Stimulated activated naive CD4-positive, alpha-beta T cell (primary cell): ENCODE measurements at regions not wholly inside any gene's neighbourhood (a gene's known extent, or its start where the extent isn't known, plus 50 kb on each side); places are given as distances from the start of the nearest gene placed in this dataset.

ENCODE experiments used
- DNase-seq, 6 experiments: peaks; one replicate each; lab custom pipeline; 2025; lab: John Stamatoyannopoulos, UW

DNA sequence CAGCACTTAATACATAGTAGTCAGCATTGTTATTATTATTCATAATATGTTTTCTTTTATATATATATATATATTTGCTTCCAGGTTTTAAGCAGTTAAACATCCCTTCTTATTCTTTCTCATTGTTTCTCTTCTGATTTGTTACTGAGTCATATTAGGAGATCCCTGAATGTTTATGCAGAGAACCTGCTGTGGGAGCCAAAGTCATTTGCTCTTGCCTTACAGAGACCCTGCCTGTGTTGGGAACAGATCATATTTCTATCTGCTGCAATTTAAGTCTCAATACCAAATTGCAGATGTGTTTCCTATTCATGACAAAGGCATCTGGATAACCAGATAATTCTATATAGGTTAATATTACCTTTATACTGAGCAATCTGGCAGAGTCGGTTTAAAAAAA lies 323.0 kb upstream of the UMPS start:
- no peak for DNase-seq

DNA sequence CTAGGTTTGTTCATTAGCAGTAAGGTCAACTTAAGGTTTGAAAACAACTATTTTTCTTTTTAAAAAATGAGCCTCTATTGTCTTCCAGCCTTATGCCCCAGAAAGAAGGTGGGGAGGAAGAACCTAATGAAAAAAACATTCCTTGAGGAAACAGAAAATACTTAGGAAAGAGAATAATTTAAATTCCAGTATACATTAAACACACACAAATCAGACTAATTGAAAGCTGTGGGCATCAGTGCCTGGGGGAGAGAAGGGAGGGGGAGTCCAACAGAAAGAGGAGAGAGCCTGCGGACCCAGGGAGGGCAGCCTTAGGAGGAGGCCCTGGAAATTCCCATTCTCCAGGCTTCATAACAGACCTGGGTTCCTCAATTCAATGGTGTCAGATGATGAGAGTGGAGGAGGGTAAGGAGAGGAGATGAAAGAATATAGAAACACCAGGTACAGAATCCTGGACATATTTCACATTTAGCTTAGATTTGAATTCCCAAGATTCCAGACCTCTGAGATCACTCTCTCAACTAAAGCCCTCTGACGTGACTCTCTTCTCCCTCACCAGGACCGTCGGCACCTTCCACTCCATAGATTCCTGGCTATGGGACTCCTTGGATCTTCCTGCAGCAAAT lies 320.5 kb upstream of the UMPS start:
- DNase-seq: no peak

DNA sequence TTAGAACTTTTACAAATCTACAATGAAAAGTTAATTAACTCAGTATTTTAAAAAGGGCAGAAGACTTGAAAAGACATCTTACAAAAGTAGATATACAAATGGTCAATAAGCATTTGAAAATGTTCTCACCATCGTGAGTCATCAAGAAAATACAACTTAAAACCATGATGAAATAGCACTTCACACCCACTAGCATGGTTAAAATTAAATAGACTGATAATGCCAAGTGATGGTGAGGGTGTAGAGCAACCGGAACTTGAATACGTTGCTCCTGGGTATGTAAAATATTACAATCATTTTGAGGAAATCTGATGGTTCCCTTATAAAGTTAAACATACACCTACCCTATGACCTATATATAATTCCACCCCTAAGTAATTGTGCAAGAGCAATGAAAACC lies 319.8 kb upstream of the UMPS start:
- DNase-seq: no peak

DNA sequence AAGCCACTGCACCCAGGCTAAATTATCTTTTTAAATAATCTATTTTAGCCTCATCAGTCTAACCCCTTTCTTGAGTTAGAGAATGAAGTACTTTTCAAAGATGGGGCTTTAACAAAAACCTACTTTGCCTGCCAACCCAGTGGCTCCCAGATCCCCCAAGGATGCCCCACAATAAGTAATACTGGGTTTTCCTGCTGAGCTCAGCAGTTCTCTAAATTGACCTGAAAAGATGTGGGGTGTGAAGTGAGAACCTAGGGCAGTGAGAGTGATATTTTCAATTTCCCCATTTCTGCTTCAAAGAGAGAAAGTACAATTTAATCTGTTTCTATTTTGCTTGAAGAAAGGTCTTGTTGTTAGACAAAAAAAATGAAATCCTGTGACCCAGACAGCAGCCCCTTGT lies 318.5 kb upstream of the UMPS start:
- no peak for DNase-seq

DNA sequence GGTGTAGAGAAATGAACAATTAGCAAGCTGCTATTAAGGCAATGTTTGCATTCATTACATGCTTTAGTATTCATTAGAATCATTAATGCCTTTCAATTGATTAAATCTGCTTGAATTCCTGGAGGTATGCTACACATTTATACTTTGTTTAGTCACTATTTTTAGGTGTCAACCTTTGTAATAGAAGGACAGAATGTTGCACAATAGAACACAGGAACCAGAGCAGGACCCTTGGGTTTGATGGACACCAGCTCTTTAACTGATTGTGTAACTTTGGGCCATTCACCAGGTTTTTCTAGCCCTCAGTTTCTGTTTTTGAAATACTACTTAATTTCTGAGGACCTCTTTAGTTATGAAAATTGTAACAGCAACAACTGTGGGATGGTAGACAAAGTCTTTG lies 317.6 kb upstream of the UMPS start:
- DNase-seq: no peak

DNA sequence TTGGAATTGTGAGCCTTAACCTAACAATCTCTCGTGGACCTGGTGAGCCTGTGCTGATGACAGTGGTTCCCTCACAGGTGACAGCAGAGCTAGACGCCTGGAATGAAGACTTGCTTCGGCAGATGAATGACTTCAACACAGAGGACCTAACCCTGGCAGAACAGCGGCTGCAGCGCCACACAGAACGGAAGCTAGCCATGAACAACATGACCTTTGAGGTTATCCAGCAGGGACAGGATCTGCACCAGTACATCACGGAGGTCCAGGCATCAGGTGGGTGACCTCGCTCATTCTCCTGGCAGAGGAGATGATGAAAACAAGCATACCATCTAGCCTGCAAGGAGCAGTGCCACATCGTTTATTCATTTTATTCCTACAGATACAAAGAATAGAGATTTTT lies 316.9 kb upstream of the UMPS start:
- no peak for DNase-seq

DNA sequence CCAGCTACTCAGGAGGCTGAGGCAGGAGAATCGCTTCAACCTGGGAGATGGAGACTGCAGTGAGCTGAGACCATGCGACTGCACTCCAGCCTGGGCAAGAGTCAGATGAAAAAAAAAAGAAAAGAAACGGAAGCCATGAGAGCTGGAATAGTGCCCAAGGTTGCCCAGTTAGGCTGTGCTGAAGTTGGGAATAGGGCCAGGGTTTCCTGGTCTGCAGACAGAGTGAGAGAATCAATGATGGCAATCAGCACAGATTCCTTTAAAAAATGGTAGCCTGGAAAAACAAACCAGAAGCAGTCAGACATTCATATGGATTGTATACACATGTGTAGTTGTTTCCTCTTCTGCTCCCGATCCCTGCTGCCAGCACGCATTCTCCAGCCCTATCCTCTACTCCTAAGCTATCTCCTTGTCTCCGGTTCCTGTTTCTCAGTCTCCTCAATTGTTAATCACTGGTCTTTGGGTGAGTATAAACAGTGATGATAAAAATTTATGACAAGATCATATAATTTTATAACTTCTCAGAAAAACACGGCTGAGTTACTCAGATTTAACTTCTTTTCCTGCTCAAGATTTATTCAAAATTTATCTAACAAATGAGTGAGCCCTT lies 316.2 kb upstream of the UMPS start:
- DNase-seq: no peak

DNA sequence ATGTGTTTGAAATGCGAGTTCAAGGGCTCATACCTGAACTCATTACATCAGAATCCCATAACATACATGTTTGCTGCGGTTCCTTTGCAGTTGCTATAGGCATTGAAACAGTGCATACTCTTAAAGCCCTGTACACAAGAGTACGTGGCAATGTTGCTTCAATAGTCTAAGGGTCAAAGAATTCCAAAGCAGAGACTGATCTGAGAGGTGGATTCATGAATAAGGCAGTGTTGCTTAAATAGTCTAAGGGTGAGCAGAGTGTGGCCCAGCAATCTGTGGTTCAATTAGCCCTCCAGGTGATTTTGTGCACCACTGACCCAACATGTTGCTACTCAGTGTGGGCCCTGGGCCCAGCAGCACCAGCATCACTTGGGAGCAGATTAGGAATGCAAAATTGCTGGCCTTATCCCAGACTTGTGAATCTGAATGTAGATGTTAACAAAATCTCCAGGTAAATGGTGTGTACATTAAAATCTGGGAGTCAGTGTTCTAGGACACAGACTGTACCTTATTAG lies 314.7 kb upstream of the UMPS start:
- no peak for DNase-seq

DNA sequence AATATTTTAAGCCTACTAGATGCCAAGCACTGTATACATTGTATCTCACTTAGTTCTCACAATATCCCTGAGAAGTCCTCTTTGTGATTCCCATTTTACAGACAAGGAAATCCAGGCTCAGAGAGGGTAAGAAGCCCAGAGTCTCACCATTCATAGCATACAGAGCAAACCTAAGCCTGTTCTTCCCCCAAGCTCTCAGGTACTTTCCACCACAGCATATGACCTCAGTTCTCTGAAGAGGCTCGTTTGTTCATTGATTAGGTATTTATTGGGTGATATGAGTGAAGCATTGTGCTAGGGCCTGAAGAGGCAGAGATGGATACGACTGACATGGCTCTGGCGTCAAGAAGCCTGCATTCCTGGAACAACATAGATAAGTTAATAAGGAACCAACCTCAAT lies 310.9 kb upstream of the UMPS start:
- DNase-seq: no peak

DNA sequence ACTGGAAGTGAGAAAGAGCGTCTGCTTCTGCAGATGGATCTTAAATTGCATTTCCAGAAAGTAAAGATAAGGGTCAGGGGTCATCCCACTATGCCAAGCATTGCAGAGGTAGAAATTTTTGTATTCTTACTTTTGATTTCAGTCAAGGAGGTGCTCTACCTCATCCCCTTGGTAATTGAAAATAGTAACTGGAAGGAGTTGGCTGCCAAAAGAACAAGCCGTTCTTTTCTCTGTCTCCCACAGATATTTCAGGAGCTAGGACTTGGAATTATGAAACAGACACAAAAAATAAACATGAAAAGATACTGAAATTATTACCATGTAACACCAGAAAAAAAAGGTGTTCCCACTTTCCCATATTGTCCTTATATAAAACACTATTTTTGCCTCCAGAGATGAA lies 309.9 kb upstream of the UMPS start:
- no peak for DNase-seq

DNA sequence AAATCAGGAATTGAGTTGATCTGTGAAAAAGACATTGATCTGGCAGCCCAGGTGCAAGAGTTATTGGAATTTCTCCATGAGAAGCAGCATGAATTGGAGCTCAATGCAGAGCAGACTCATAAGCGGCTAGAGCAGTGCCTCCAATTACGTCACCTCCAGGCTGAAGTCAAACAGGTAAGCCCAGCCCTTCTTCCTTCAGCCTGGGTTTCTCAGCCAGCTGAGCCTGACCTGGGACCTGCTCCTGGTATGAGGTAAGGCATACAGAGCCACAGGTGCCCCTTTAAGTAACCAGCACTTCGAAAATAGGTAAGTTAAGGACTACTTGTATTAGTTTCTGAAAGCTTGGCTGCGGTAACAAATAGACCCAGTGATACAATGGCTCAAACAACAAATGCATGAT lies 307.4 kb upstream of the UMPS start:
- no peak for DNase-seq

DNA sequence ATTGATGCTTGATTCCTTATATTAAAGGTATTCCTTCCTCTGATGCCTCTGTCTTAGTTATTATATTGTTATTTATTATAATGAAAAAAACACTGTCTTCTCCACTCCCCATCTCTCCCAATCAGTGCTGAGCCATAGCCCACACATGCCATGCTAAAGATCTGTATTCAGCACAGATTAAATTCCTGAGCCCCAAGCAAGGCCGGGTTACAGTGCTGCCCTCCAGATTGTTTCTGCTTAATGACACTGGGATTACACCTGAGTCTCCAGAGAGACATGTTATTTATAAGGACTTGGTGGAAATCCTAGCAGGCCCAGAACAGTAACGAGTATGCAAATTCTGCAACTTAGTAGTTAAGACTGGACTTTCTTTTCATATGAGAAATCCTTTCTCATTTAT lies 305.9 kb upstream of the UMPS start:
- no peak for DNase-seq

DNA sequence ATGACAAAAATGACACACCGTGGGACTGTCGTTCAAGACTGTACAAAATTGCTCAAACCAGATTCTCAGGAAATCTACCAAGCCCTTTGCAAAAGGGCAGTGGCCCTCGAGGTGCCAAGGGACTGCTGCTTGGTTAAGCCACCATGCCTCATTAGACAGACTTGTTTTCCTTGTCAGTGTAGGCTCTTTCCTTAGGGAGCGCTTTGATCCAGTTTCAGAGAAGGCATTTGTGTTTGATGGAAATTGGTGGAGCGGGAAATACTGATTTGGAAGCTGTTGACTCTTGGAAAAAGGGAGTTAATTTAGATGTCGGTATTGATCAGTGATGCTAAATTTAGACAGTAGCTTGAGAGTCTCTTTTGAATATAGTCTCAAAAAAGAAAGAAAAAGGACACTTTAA lies 304.3 kb upstream of the UMPS start:
- no peak for DNase-seq

DNA sequence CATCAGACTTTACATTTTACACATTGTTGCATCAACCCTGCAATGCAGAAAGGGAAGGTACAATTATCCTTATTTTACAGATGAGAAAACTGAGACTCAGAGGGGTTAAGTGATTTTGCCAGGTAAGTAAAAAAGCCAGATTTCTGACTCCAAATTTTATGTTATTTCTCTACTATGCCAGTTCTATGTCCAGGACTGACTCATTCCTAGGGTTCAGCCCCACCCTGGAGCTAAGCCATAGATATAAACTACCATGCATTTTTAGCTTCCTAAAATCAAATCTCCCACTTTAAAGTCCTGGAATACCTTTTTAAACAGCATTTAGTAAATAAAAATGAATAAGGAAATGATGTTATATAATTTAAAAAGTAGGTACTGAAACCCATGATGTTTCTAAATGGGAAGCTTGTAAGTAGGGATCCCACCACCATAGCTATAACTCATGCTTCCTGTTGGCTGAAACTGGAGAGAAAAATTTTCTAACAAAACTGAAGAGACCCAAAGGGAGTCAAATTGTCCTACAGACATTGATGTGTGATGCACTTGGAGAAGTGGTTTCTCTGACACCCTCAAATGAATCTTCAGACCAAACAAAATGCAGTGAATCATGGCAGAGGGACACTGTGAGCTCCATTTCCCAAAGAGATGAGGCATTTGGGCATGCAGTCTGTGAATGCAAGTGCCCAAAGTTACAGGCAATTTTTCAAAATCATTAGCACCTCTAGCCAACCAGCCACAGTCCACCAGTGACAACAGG lies 301.7 kb upstream of the UMPS start:
- no peak for DNase-seq

DNA sequence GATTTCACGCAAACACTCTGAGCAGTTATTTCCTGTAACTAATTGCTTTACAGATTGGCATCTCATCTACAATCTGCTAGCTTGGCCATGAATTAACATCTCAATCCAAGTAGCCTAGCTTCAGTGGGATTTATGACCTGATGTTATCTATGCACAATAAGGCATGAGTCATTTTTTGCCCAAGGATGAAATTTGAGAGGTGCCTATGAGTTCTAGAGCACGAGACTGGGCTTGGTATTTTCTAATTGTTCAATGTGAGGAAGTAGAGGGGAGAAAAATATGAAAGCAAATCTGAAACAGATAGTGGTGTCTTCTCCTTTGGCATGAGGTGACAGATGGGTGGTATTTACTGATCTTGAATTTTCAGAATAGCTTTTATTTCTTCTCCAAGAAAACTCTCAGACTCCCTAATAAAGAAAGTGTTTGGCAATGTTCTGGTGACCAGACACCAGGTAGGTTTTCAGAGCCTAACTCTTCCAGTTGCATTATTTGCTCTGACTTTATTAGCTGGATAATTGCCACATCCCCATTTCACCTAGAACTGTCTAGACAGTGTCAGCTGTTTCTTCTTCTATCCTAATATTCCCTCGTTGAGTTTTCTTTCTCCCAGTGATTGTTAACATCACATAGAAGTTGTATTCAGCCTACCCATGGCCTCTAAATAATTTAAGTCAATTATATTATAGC lies 301.0 kb upstream of the UMPS start:
- no peak for DNase-seq

DNA sequence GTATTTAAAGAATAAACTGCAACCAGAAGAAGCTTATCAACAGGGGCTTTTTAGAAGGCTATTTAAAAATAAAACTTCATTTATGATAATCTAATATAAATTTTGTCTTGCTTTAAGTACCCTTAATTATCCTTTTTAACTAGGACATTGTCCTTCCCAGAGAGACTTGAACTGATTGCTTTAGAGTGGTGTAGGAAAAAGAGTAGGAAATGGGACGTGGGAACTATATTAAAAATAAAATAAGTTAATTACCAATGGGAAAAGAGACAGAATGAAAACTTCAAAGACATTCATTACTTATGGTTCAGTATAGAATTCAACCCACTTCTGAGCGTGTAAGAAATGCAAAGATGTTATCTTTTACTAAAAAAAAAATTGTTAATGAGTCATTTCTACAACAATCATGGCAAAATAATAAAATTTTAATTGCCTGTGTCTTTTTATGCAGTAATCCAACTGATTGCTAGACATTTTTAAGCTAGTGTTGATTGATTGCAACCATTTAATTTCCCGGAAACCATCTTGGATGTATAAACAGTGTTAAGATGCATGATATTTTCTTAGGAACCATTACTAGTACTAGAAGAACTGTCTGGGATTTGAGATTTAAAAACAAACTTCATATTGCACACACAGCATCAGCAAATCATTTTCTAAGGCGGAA lies 298.8 kb upstream of the UMPS start:
- no peak for DNase-seq

DNA sequence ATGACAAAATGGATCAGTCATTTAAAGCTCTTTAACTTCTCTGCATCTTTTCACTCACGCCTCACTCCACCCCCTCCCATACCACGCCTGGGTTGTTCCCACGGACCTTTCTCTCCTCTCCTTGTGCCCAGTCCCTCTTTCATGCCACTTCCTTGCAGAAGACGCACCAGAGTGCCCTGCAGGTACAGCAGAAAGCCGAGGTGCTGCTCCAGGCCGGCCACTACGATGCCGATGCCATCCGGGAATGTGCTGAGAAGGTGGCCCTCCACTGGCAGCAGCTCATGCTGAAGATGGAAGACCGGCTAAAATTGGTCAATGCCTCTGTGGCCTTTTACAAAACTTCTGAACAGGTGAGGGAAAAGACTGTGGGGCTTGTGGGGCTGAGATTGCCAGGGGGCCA lies 296.1 kb upstream of the UMPS start:
- no peak for DNase-seq

DNA sequence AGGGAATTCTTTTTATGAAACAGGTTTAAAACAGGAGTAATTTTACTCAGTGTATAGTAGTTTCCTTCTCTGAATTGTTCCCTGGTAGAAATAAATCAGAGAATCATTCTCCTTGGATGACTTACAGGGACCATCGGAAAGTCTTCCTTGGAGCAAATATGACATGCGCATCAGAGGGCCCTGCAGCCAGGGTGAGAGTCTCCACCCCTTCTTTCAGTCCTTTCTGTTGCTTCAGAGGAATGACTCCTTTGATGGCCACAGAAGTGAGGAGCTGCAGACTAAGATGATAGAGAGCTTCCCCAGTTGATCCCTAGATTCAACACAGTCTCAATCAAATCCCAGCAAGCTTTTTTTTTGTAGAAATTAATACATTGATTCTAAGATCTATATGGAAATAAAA lies 294.8 kb upstream of the UMPS start:
- no peak for DNase-seq

DNA sequence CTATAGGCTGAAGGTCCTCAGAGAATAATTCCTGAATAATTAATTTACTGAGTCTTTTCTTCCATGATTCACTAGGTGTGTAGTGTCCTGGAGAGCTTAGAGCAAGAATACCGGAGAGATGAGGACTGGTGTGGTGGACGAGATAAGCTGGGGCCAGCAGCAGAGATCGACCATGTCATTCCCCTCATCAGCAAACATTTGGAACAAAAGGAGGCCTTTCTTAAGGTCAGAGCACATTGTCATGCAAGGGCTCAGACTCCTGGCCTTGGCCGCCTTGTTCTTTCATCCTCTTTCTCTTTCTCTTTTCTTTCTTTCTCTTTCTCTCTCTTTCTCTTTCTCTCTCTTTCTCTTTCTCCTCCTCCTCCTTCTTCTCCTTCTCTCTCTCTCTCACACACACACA lies 291.4 kb upstream of the UMPS start:
- DNase-seq: no peak

DNA sequence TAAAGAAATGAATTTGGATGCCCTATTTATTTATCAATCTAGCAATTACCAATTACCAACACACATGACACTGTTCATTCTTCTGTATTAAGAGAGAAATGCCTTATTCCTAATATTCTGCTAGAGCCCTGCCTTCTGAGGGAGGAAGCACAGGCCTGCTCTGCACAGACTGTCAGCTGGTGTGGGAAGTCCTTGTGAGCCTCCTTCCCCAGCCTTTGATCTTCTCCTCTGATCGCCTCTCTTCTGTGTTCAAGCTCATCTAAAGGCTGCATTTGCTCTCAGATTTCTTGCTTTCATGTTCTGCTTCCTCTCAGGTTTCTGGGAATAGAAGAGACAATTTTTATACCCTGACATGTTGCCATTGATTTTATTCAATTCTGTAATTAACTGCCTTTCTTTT lies 290.6 kb upstream of the UMPS start:
- DNase-seq: no peak

DNA sequence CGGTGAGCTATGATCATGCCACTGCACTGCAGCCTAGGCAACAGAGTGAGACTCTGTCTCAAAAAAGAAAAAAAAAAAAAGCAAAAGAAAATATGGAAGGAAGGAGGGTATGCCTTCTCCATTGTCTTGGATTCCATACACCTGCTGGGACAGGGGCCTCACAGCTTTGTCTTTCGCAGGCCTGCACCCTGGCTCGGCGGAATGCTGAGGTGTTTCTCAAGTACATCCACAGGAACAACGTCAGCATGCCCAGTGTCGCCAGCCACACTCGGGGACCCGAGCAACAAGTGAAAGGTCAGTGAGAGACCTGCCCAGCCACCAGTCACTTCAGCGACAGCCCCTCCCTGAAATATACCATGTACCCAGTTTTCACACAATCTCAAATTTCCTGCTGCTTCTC lies 288.5 kb upstream of the UMPS start:
- no peak for DNase-seq

DNA sequence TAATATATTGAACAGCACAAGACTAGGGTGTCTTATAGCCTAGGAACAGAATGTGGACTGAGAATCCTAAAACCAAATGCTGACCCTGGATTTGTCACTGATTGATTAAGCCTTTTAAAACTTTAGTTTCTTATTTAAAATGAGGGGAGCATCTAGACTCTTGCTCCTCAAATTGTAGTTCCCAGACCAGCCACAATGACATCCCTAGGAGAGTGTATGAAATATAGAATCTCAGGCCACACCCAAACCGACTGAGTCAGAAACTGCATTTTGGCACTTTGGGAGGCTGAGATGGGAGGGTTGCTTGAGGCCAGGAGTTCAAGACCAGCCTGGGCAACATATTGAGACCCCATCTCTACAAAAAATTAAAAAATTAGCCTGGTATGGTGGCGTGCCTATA lies 287.8 kb upstream of the UMPS start:
- DNase-seq: no peak
